Activated effector memory CD4-positive, alpha-beta T cell treated with anti-CD3 and anti-CD28 coated beads, Interleukin-2, amount 50 U/mL, for 16 hours (primary cell): ENCODE measurements at regions not wholly inside any gene's neighbourhood (a gene's known extent, or its start where the extent isn't known, plus 50 kb on each side); places are given as distances from the start of the nearest gene placed in this dataset.

Source experiments
- DNase-seq: peaks from one replicate; pipeline ENCODE4 v3.0.0-alpha.2; 2020

DNA sequence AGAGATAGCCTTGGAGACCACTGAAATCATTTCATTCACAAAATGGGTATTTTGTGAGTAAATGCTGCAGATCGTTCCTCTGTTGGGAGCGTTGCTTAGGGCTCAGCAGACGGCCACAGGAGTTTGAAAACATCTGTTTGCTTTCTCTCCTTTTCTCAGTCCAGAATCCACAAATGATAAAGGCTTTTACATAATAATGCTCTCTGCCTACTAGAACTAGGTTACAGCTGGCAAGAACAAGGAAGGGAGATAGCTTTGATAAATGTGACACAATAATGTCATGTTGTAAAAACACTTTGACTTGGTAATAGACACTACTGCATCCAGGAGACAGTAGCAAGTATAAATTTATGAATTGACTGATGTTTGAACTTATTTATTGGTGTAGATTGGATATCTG is 1072.4 kb upstream of the CDH6 start:
- DNase-seq = no peak

DNA sequence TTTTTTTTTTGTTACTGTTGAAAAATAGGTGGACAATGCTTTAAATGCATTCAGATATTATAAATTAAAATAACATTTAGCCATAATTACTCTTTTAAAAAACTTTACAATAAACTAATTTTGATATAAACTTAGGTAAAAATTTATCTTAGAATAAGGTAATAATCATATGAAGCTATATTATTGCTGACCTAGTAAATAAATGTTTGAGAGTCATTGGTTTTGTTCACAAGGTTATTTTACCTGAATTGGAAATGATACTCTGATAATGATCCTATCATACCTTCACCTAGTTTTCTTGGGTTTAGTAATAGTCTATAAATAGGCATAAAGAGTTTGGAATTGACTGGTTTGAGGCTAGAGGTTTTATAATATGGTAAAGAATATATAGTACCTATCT is 1076.4 kb upstream of the CDH6 start:
- DNase-seq = no peak

DNA sequence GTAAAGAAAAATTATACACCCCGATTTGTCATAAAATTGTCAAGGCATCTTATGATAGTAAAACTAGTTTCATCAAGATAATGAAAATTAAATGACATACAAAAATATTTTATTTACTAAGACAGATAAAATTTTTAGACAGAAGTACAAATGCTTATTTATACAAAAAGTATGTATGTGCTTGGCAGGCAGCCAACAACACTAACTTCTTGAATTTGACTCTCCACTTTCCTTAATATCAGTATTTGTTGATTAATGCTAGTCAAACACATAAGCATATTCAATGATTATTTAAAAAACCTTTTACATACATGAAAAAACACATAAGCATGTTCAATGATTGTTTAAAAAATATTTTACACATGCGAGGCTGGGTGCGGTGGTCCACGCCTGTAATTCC is 1079.9 kb upstream of the CDH6 start:
- DNase-seq = no peak

DNA sequence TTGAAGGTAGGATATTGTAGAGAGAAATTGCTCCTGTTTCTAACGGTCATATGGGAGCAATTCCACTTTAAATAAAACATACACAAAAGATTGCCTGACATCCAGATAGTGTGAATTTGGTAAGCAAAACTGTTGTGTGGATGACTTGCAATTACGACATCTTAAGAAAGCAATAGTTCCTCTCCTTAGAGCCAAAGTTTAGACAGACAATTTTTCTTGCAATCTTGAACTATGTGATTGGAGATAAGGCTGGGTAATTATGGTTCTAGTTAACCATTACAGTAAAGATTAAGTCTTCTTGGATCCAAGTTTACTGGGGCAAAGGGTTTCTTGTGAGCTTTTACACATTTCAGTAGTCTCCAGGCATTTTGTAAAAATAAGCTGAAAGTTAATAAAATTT is 1080.6 kb upstream of the CDH6 start:
- no peak for DNase-seq

DNA sequence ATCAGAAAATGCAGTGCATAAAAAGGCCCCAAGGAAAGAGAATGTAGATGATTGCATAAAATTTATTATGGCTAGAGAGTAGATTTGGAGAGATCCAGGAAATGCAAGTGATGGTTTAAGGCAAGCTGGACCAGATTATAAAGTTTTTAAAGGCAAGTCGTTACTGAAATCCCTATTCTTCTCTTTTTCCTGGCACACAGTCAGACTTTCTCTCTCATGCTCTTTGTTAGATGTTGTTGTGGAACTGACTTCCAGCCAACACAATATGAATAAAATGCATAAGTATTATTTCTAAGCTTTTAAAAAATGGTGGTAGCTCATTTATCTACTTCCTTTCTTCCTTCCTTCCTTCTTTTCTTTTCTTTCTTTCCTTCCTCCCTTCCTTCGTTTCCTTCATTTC is 1085.4 kb upstream of the CDH6 start:
- DNase-seq = no peak

DNA sequence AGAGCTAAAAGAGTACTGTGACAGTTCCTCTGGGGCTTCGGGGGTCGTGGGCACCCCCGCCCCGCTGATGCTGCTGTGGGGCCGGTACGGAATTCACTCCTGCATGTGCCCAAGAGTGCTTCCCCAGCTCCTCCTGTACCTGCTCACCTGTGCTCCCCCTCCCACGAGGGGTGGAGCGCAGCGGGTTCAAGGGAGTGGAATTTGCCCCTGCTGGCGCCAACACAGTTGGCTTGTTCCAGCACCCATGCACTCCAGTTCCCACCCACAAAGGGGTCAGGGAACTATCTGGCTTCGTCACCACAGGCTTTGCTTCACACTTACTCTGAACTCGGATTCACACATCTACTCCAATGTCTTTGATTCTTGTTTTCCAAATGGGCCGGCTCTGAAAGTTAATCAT is 1086.9 kb upstream of the CDH6 start:
- no peak for DNase-seq

DNA sequence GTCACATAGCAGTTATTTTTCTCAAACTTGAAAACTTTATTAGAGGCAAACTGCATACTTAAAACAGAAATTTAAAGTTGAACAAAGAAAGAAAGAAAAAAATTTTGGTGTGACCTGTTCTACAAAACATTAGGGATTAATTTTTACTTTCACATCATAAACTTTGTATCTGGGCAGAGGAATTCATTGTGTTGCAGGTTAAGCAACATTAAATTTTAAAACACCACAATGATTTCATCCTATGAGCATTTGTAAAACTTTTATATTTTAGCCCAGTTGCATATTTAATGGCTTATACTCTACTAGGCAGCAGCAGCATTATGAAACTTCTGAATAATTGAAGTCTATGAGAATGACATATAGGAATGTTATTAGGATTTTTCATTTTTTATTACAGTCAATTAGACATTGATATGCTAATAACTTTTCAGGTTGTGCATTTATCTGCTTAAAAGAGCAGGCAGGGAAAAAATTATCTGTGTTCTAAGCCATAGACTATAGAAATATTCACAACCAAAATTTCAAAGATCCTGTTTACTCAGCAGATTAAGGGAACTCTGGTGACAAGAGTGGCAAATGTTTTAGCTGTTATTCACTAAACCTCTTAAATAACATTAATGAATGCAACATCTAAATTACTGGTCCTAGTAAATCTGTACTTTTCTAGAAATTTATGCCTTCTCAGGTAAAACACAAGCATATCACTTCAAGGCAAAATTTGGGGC is 1088.5 kb upstream of the CDH6 start:
- DNase-seq = no peak

DNA sequence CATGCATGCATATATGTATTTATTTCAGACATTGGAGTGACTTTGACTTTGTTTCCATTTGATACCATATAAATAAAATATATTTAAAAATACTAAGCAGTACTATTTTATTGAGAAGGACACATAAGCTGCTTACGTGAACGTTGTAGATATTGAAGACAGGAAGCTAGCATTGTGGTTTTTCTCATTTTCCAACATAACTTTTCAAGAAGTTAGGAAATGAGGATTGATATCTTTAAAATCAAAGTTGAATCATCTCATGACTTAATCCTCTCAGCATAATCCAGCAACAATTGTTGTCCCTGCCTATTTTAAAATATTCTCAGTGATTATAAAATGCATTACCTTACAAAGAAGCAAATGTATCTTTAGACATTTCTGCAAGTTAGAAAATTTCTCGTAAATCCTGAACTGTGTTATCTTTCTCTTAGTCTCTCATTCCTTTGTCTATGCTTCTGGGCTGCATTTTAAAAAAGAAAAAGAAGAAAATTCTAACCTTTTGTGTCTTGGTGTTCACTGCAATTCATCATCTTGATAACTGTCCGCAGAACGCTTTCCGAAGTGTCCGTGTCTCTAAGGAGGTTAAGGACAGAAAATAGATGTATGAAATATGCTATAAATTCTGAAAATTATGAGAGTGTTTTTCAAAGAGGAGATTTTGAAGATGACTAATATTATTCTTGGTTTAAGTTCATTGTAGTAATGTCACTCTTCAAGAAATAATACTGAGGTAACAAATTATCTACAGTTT is 1089.9 kb upstream of the CDH6 start:
- no peak for DNase-seq

DNA sequence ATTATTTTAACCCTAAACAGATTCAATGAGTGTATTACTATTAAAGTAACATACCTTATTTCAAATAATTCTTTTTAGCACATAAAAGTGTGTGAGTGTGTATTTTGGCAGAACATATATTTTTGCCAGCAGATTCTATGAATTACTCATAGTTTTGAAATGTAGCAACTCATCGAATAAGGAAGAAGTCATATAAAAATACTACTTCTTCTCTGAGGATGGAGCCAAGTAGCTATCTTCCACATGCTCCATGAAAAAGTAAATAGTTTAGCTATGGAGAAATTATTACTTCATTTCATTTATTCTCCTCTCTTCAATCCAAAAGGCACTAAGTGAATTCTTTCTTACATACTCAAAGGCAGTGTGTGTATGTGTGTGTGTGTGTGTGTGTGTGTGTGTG is 1090.4 kb upstream of the CDH6 start:
- no peak for DNase-seq

DNA sequence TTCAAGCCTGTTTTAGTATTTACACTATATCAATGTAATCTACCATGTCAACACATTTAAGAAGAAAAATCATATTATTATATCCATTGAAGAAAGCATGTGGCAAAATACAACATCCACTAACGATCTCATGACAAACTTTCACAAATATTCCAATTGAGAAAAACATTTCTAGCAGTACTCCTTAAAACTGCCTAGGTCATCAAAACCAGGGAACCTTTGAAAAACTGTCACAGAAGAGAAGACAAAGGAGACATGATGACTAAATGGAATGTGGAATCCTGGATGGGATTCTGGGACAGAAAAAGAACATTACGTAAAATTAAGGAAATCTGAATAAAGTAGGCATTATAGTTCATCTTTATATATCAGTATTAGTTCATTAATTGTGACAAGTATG is 1091.3 kb upstream of the CDH6 start:
- DNase-seq = no peak

DNA sequence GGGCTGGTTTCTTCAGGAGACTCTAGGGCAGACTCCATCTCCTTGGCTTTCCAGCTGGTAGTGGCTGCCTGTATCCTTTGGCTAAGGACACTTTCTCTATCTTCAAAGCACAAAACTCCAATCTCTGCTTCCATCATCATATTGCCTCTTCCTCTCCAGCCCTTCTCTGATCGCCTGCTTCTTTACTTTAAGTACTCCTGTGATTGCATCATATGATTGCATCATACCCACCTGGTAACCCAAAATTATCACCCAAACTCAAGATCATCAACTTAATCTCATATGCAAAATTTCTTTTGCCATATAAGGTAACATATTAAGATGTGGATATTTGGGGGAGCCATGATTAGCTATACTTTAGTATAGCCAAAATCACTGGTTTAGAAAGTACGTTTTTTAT is 1092.6 kb upstream of the CDH6 start:
- no peak for DNase-seq

DNA sequence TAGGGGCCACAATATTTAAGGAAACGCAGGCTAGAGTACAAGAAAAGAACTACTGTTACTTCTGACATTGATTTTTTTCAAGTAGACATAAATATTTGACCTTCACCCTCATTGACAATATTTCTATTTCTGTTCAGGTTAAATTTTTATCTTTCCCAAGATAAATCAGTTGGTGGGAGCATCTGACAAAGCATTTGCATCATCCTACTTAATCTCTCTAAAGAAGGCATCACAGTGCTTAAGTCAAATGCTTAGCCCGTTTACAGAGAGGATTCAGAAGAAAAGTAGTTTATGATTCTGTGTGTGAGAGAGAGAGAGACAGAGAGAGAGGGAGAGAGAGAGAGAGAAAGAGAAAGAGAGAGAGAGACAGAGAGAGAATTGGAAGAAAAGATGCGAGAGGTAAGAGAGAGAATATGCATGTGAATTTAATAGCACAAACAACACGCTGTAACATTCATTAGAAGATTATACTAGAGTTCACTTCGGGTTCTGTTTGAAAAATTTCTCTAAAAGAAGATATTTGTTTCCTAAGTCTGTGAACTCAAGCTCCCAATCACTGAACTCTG is 1093.3 kb upstream of the CDH6 start:
- no peak for DNase-seq

DNA sequence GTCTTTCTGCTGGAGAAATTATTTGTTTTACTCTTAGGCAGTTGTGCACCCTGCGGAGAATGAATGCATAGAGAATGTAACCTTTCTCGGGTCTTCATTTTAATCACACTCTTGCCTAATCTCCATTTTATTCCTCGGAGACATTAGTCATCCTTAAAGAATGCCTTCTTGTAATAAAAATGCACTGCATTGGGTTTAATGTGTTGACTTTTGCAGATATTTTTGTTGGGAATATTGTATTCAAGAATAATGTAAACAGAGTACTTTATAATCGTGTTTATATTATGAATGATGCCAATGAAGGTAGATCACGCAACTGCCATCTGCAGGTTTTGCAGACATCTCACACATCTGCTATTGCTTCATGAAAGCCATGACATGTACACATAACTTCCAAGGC is 1093.9 kb upstream of the CDH6 start:
- DNase-seq = no peak

DNA sequence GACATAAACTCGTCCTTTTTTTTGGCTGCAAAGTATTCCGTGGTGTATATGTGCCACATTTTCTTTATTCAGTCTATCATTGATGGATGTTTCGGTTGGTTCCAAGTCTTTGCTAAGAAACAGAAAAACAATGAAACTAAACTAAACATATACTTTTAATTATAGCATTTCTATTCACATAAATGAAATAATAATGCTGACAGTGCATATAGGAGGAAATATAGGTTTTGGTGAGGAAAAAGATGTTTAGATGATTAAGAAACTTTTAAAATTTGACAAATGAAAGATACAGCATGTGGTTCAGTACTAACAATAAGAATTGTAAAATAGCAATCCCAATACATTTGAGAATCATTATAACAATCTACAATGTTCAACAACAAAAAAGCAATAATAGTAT is 1094.5 kb upstream of the CDH6 start:
- DNase-seq = no peak

DNA sequence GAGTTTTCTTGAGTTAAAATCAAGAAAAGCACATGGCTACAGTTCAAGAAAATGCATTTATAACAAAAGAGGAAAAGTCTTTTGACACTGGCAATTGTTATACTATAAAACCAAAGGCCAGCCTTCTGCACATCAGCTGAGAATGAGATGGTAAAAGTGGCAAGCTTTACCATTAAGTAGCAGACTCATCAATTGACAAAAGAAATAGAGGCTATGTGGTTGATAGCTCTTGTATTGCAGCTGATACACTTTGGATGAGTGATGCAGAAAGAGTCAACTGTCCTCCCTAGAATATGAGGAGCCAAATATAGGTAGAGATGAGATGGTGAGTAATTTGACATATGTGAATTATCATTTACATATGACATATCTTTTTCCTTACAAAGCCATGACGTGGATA is 1100.9 kb upstream of the CDH6 start:
- no peak for DNase-seq

DNA sequence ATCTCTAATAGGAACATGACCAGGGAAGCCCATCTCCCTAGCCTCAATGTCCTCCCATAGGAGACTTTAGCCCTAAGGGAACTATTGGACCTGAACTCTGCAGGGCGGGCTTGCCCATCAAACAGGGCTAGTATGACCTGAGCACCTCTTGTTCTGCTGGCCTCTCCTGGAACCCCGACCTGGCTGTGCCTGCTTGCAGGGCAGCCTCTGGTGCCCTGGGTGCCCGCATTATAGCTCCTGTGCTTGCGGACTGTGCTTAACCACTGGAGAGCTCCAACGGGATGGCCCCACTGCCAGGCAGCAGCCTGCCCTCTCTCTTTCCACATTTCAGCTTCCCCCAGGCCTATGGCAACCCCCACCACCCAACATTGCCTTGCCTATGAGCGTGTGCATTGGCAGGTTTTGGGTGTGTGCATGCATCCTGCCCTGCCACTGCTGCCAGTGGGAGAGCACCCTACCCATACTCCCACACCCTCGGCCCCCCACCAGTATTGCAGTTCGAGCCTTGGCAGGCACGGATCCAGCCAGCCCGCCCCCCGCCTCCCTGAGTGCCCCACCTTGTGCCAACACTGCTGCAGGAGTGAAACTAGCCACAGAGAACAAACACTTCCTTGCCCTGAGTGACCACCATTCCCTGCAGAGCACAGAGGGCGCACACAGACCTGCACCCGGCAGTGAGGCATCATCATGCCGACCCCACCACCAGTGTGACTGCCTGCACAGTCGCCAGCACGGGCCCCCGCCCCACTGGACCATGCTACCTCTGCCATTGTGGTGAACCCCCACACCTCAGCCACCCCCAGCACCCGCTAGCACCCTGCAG is 1123.8 kb upstream of the CDH6 start:
- DNase-seq = no peak

DNA sequence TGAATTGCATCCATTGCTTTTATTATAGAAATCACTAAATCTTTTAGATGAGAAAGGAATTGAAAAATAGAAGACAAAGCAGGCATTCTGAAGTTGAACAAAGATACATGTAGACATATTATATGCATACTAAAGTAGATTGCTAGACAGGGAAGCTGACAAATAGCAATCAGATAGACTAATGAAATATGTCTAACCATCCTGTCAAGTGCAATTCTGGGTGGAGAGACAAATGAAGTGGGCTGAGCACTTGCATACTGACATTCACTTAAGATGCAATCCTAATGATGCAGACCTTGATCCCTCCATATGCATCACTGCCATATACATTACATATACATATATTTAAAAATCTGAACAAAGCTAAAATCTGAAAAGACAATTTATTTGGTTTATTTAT is 1130.0 kb upstream of the CDH6 start:
- no peak for DNase-seq

DNA sequence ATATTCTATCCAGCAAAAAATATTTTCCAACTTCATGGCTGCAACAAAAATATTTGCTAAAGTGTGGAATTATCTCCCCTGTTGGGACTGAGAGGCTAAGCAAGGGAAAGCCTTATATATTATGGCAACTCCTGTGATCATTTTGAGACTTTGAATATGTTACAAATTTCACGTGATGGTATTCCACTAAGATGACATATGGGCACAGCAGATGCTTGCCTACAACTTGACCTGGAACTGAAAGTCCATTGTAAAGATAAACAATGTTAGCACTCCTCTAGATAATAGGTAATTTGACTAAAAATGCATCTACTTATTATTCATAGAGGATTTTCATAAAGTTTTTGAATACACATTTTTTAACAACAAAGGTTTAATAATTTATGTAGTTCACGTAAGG is 1141.5 kb upstream of the CDH6 start:
- DNase-seq = no peak

DNA sequence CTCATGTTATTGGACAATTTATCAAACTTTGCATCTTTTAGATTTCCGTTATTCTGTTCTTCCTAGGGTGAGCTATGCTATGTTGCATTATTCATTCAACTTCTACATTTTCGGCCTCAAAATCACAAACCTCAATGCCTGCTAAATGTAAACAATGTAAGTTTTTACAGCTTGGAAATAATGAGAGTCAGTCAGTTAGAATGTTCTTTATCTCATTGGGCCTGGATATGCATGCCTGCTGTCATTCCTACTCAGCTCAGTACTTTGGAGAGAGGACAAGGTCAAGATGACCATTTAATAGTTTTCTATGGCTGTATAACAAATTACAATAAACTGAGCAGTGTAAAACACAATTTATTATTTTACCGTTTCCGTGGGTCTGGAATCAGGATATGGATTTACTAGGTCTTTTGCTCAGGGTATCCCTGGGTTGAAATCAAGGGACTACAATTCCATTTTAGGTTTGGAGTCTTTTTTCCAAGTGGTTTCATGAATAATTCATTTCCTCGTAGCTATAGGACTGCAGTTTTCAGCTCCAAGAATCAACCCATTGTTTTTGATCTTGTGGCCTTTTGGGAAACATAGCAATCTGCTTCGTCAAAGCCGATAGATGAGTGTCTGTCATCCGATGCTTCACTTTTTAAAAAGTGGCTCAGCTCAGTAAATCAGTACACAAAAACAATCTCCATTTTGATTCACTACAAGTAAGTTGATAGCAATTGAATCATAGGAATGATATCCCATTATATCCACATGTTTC is 1143.2 kb upstream of the CDH6 start:
- DNase-seq = no peak

DNA sequence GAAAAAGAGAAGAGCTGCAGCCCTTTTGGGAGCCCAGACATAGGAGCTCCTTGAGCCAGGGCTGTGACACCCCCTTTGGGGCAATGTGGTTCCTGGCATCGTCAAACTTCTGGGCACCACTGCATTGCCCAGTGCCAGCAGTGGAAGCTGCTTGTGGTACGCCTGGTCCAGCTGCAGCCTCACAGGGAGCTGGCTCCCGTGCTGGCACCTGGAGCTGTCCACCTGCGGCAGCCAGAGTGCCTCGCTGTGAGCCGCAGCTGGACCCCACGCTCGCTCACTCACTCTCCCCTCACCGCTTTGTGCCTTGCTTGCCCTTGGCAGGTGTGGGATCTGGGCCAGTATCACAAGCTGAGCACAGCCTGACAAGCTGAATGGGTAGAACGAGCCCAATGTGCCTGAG is 1150.8 kb upstream of the CDH6 start:
- DNase-seq = no peak

DNA sequence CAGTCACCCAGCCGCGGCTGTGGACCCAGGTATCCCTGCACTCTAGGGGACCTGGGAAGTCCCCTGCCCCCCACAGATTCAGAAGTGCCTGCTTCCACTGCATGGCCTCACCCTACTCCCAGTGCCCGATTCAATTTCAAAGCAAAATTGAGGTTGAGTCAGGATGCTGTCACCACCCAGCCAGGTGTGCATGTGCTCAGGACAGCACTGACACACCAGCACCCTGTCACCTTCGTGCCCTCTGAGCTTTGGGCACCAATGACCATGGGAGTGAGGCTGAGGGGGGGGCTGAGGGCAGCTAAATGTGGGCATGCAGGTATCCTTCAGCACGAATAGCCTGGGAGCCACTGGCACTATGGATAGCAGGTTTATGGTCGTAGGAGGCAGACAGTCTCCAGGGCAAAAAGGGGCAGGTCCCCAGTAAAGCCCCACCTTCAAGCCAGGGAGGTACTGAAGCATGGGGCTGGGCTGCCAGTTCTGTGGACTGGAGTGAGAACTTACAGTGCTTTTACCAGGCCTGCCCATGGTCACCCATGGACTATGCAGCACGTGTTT is 1151.6 kb upstream of the CDH6 start:
- DNase-seq = no peak

DNA sequence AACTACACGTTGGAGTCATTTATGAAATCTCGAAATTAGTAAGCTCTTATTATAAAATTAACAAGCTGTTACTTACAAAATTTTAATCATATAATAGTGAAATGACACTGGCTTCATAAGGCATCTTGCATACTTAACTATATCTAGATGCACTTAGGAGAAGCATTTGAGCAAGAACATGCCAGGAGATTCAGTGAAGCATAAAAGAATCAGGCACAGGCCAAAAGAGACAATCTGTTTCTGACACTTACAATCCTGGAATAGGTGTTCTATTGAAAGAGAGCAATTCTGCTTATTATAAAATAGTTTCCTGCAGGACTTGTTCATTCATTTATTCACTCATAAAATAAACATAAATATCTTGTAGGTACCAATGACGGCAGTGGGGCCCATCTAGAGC is 1152.2 kb upstream of the CDH6 start:
- no peak for DNase-seq
